BLaER1 treated with 17β-estradiol and CSF1 and Interleukin-3, amounts not matched to agents 10 nM and 100 nM (cell line): ENCODE measurements at regions not wholly inside any gene's neighbourhood (a gene's known extent, or its start where the extent isn't known, plus 50 kb on each side); places are given as distances from the start of the nearest gene placed in this dataset.

Experiments used
- H3K27ac ChIP-seq, 11 experiments: shearing (Covaris generic); formaldehyde crosslinking; 2 replicates each; pipeline ENCODE4 v1.8.1; 2022
- H3K27me3 ChIP-seq, 11 experiments: shearing (Covaris generic); formaldehyde crosslinking; 2 replicates each; pipeline ENCODE4 v1.8.1; 2022
- H3K36me3 ChIP-seq, 11 experiments: shearing (Covaris generic); formaldehyde crosslinking; 2 replicates each; pipeline ENCODE4 v1.8.1; 2022
- H3K4me1 ChIP-seq, 10 experiments: shearing (Covaris generic); formaldehyde crosslinking; 2 replicates each; pipeline ENCODE4 v1.8.1; 2022
- H3K4me2 ChIP-seq, 11 experiments: shearing (Covaris generic); formaldehyde crosslinking; 2 replicates each; pipeline ENCODE4 v1.8.1; 2022
- H3K4me3 ChIP-seq, 10 experiments: shearing (Covaris generic); formaldehyde crosslinking; 2 replicates each; pipeline ENCODE4 v1.8.1; 2022
- H3K9ac ChIP-seq, 11 experiments: shearing (Covaris generic); formaldehyde crosslinking; 2 replicates each; pipeline ENCODE4 v1.8.1; 2022
- H3K9me3 ChIP-seq, 11 experiments: shearing (Covaris generic); formaldehyde crosslinking; replicated peaks in 1 of 11; 2 replicates each; pipeline ENCODE4 v1.8.1; 2022
- H4K20me1 ChIP-seq, 11 experiments: shearing (Covaris generic); formaldehyde crosslinking; 2 replicates each; pipeline ENCODE4 v1.8.1; 2022
- Cebpa-rat ChIP-seq, 11 experiments: shearing (Covaris generic); IDR thresholded peaks; 2 replicates each; pipeline ENCODE4 v1.8.1; 2022

GRCh38 chr11:96621161-96621560 is 231.3 kb downstream of the JRKL start:
- H3K4me1 ChIP-seq = no peaks in the 10 kb centered on the region
- H3K9me3 ChIP-seq = peaks cover under 1 to 11% (median 5%) of the 10 kb centered on the region in 11 experiments; a peak in 17 of 22 replicates
- H3K4me3 ChIP-seq = no peak overlapping the region
- no peak overlapping the region for H3K27ac ChIP-seq
- TF ChIP-seq Cebpa-rat (IDR thresholded peaks at IDR 0.05) = no peak
- no peaks in the 10 kb centered on the region for H3K27me3 ChIP-seq
- H3K4me2 ChIP-seq = no peak overlapping the region
- no peaks in the 10 kb centered on the region for H4K20me1 ChIP-seq
- H3K36me3 ChIP-seq = no peaks in the 10 kb centered on the region
- no peak overlapping the region for H3K9ac ChIP-seq

DNA sequence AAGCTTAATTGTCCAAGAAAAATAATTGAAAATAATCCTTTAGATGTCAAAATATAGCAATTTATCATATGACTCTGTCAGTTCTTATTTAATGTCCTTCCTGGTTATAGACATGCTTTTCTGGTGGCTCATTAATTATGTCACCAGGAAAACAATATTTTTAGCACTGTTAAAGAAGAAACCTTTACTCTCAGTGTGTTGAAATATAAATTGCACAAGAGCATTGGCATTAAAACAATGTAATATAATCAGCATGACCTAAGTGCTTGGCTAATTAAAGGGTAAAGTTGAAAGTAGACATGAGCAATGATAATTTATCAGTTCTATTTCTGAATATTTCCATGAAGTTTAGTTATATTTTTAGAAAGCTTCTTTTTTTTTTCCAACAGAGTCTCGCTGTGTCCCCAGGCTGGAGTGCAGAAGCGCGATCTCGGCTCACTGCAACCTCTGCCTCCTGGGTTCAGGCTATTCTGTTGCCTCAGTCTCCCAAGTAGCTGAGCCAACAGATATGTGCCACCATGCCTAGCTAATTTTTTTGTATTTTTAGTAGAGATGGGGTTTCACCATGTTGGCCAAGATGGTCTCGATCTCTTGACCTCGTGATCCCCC is 232.3 kb downstream of the JRKL start:
- Histone ChIP-seq H3K4me3 (no peak overlapping the region), H3K4me1 (no peaks in the 10 kb centered on the region), H3K36me3 (no peaks in the 10 kb centered on the region), H3K27ac (no peak overlapping the region), H3K9ac (no peak overlapping the region), H3K4me2 (no peak overlapping the region), H3K9me3 (peaks cover 10 to 20% (median 15%) of the 10 kb centered on the region in 11 experiments; a peak in 19 of 22 replicates), H4K20me1 (no peaks in the 10 kb centered on the region), H3K27me3 (no peaks in the 10 kb centered on the region)
- no peak for TF ChIP-seq Cebpa-rat (IDR thresholded peaks at IDR 0.05)

DNA sequence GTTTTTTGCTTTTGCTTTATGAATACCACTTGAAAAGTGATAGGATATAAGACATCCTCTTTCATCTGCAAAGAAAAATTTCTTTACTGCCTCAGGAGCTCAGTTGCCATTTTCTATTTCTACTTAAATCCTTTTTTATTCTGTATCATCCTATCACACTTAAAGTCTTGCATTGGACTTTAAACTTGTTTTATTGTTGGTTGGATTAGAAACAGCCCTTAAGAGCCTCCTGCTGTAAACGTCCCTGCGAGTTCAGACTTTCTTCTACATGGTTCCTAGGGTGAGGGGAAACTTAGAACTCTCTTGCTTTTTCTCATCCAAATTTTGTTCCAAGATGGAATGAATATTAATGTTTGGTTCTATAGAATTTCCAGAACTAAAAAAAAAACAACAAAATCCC is 234.3 kb downstream of the JRKL start:
- no peak for TF ChIP-seq Cebpa-rat (IDR thresholded peaks at IDR 0.05)
- Histone ChIP-seq H3K27ac (no peak overlapping the region), H3K27me3 (no peaks in the 10 kb centered on the region), H4K20me1 (no peaks in the 10 kb centered on the region), H3K4me3 (no peak overlapping the region), H3K9ac (no peak overlapping the region), H3K4me1 (no peaks in the 10 kb centered on the region), H3K9me3 (peaks cover 11 to 27% (median 16%) of the 10 kb centered on the region in 11 experiments; a peak in 19 of 22 replicates), H3K4me2 (no peak overlapping the region), H3K36me3 (no peaks in the 10 kb centered on the region)

DNA sequence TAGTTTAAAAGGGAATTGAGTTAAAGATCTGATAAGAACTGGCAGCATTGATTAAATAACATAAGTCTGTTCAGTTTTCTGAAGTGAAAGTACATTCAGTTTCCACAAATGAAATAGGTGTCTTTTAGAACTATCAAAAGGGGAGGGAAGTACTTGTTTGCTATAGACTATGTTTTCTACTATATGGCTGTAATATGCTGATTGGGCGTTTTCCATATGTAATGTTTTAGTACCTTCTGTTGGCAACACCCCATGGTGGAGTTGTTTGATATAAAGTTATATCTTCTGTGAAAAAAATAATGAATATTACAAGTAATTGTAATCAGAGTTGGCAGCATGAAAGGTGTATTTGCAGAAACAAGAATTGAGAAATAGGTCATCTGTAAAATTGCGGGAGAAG is 237.6 kb downstream of the JRKL start:
- Histone ChIP-seq H3K27me3 (no peaks in the 10 kb centered on the region), H3K4me3 (no peak overlapping the region), H3K9ac (no peak overlapping the region), H3K4me1 (no peaks in the 10 kb centered on the region), H4K20me1 (no peaks in the 10 kb centered on the region), H3K4me2 (no peak overlapping the region), H3K27ac (no peak overlapping the region), H3K9me3 (peaks cover 11 to 27% (median 16%) of the 10 kb centered on the region in 11 experiments; a peak in 19 of 22 replicates), H3K36me3 (no peaks in the 10 kb centered on the region)
- TF ChIP-seq Cebpa-rat (IDR thresholded peaks at IDR 0.05) = no peak

- Histone ChIP-seq H3K9me3 (peaks cover 0 to 16% (median 12%) of the 10 kb centered on the region in 11 experiments; a peak in 15 of 22 replicates), H3K4me3 (no peak overlapping the region), H4K20me1 (no peaks in the 10 kb centered on the region), H3K9ac (no peak overlapping the region), H3K36me3 (no peaks in the 10 kb centered on the region), H3K4me1 (no peaks in the 10 kb centered on the region), H3K27me3 (no peaks in the 10 kb centered on the region), H3K27ac (no peak overlapping the region), H3K4me2 (no peak overlapping the region)
- no peak for TF ChIP-seq Cebpa-rat (IDR thresholded peaks at IDR 0.05)
These were observed 245.8 kb downstream of the JRKL start for GRCh38 chr11:96635655-96636054.

DNA sequence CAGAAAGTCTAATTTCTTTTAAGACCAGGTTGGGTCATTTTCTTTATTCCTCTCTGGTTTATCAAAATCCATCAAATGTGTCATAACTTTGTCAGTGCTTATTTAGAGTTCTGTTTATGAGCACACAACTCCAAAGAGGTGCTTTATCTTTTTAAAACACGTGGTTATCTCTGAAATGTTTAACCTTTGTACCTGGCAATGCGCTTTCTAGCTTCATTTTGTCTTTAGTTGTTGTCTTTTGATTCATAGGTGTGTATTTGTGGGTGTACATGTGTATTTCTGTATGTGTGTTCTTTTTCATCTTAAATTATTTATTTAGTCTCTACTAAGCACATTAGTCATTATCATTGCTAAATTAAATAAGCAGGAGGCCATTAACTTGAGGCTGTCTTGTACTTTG is 251.4 kb downstream of the JRKL start:
- H3K4me1 ChIP-seq = no peaks in the 10 kb centered on the region
- TF ChIP-seq Cebpa-rat (IDR thresholded peaks at IDR 0.05) = no peak
- no peak overlapping the region for H3K9ac ChIP-seq
- no peaks in the 10 kb centered on the region for H3K36me3 ChIP-seq
- H3K4me2 ChIP-seq = no peak overlapping the region
- no peaks in the 10 kb centered on the region for H4K20me1 ChIP-seq
- no peak overlapping the region for H3K4me3 ChIP-seq
- peaks cover 0 to 18% (median 9%) of the 10 kb centered on the region in 11 experiments; a peak in 16 of 22 replicates for H3K9me3 ChIP-seq
- H3K27me3 ChIP-seq = no peaks in the 10 kb centered on the region
- no peak overlapping the region for H3K27ac ChIP-seq

- Histone ChIP-seq H3K4me1 (no peaks in the 10 kb centered on the region), H3K27me3 (no peaks in the 10 kb centered on the region), H3K4me3 (no peak overlapping the region), H3K4me2 (no peak overlapping the region), H3K9me3 (peaks cover 0 to 10% (median 7%) of the 10 kb centered on the region in 11 experiments; a peak in 13 of 22 replicates), H3K36me3 (no peaks in the 10 kb centered on the region), H4K20me1 (no peaks in the 10 kb centered on the region), H3K27ac (no peak overlapping the region), H3K9ac (no peak overlapping the region)
- TF ChIP-seq Cebpa-rat (IDR thresholded peaks at IDR 0.05) = no peak
These were observed 252.8 kb downstream of the JRKL start for GRCh38 chr11:96642583-96642982.

- no peak for TF ChIP-seq Cebpa-rat (IDR thresholded peaks at IDR 0.05)
- no peak overlapping the region for H3K4me3 ChIP-seq
- H3K36me3 ChIP-seq = no peaks in the 10 kb centered on the region
- no peak overlapping the region for H3K4me2 ChIP-seq
- H3K27me3 ChIP-seq = no peaks in the 10 kb centered on the region
- H3K27ac ChIP-seq = no peak overlapping the region
- peaks cover 0 to 10% (median 7%) of the 10 kb centered on the region in 11 experiments; a peak in 13 of 22 replicates for H3K9me3 ChIP-seq
- no peak overlapping the region for H3K9ac ChIP-seq
- H3K4me1 ChIP-seq = no peaks in the 10 kb centered on the region
- no peaks in the 10 kb centered on the region for H4K20me1 ChIP-seq
These were observed 253.4 kb downstream of the JRKL start for GRCh38 chr11:96643173-96643572.

DNA sequence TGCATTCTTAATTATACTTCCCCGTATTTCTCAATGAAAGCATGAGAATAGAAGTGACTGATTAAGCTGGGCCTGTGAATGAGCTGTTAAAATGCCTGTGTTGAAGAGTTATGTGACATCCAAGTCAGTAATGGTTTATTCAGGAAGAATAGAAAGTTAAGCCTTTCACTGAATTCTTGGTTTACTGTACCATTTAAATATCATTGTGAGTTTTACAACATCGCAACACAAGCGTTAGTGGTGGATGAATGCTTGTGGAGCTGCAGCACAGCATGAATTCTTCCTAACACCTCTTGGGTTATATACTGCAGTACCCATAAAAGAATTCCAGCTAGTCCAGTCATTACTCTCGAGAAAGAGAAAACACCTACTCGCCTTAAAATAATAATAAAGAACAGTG is 257.8 kb downstream of the JRKL start:
- no peak overlapping the region for H3K27ac ChIP-seq
- H3K4me2 ChIP-seq = no peak overlapping the region
- no peaks in the 10 kb centered on the region for H3K27me3 ChIP-seq
- H3K4me3 ChIP-seq = no peak overlapping the region
- H3K9me3 ChIP-seq = peaks cover 0 to 10% (median 7%) of the 10 kb centered on the region in 11 experiments; a peak in 13 of 22 replicates
- no peaks in the 10 kb centered on the region for H3K4me1 ChIP-seq
- no peaks in the 10 kb centered on the region for H4K20me1 ChIP-seq
- no peaks in the 10 kb centered on the region for H3K36me3 ChIP-seq
- no peak for TF ChIP-seq Cebpa-rat (IDR thresholded peaks at IDR 0.05)
- no peak overlapping the region for H3K9ac ChIP-seq

GRCh38 chr11:96648991-96649390 is 259.2 kb downstream of the JRKL start:
- H3K27me3 ChIP-seq = no peaks in the 10 kb centered on the region
- no peak overlapping the region for H3K9ac ChIP-seq
- no peak overlapping the region for H3K4me2 ChIP-seq
- no peaks in the 10 kb centered on the region for H4K20me1 ChIP-seq
- H3K36me3 ChIP-seq = no peaks in the 10 kb centered on the region
- H3K27ac ChIP-seq = no peak overlapping the region
- no peak for TF ChIP-seq Cebpa-rat (IDR thresholded peaks at IDR 0.05)
- no peaks in the 10 kb centered on the region for H3K9me3 ChIP-seq
- no peaks in the 10 kb centered on the region for H3K4me1 ChIP-seq
- no peak overlapping the region for H3K4me3 ChIP-seq
